Right lobe of liver (tissue), 4 donors: ENCODE measurements at regions not wholly inside any gene's neighbourhood (a gene's known extent, or its start where the extent isn't known, plus 50 kb on each side); places are given as distances from the start of the nearest gene placed in this dataset.

Source experiments
- CTCF ChIP-seq, 4 donors: fragments of 200-600 bp in 3 of 4; fragments of 450-650 bp in 1 of 4; IDR thresholded peaks; one replicate each; pipeline versions ENCODE4 v1.5.1 to v1.8.0; 2016 to 2022; ENCODE audit warnings: antibody characterized with exemption in 4 of 4, mild to moderate bottlenecking in 2 of 4
- POLR2A ChIP-seq: fragments of 450-650 bp; IDR thresholded peaks from one replicate; pipeline ENCODE4 v1.6.1; 2017; ENCODE audit warnings: antibody characterized with exemption, mild to moderate bottlenecking
- donor health status: DM: no; HTN: no; CAD: no.
- donor health status: DM: no; HTN: no; CAD: no.
- donor health status: DM: no; HTN: yes; CAD: no.

- no peak for TF ChIP-seq CTCF (IDR thresholded peaks at IDR 0.05)
- TF ChIP-seq POLR2A: no peak
These were observed 123.6 kb upstream of the NR3C2 start for GRCh38 chr4:148565801-148566200.
